NCI-H524 (cell line): ENCODE measurements at regions not wholly inside any gene's neighbourhood (a gene's known extent, or its start where the extent isn't known, plus 50 kb on each side); places are given as distances from the start of the nearest gene placed in this dataset.
A peak's percentile ranks its signal among the peaks of the same experiment; 100 is the strongest.
"Not testable (repeated sequence)": the region's sequence is repeated elsewhere in the genome, so short reads cannot be mapped to it uniquely, and the experiment has no call there.

ENCODE experiments used
- DNase-seq, 2 experiments: peaks; one replicate each; lab custom pipeline; 2025; lab: John Stamatoyannopoulos, UW

- DNase-seq, result not testable (repeated sequence)
These were observed 597.6 kb downstream of the ZEB2 start for GRCh38 chr2:143922261-143922830.

GRCh38 chr2:143918465-143918989, 601.4 kb downstream of the ZEB2 start:
- no peak for DNase-seq

- DNase-seq, result no peak
These were observed 603.1 kb downstream of the ZEB2 start for GRCh38 chr2:143916781-143917180.

- DNase-seq, result no peak
These were observed 610.2 kb downstream of the ZEB2 start for GRCh38 chr2:143909577-143910353.

- DNase-seq, result no peak
These were observed 611.1 kb downstream of the ZEB2 start for GRCh38 chr2:143908843-143909242.

- no peak for DNase-seq
These were observed 612.1 kb downstream of the ZEB2 start for GRCh38 chr2:143907801-143908200.

GRCh38 chr2:143906850-143907249, 613.1 kb downstream of the ZEB2 start:
- no peak for DNase-seq

- no peak for DNase-seq
These were observed 614.3 kb downstream of the ZEB2 start for GRCh38 chr2:143905587-143905986.

- no peak for DNase-seq
These were observed 616.6 kb downstream of the ZEB2 start for GRCh38 chr2:143903172-143903856.

GRCh38 chr2:143901185-143901842, 618.6 kb downstream of the ZEB2 start:
- no peak for DNase-seq

- DNase-seq, result no peak
These were observed 619.9 kb downstream of the ZEB2 start for GRCh38 chr2:143899987-143900386.

- DNase-seq, result no peak
These were observed 626.5 kb downstream of the ZEB2 start for GRCh38 chr2:143893371-143893770.

- DNase-seq, result no peak
These were observed 628.0 kb downstream of the ZEB2 start for GRCh38 chr2:143891879-143892308.

- DNase-seq, result no peak
These were observed 629.1 kb downstream of the ZEB2 start for GRCh38 chr2:143890798-143891197.

GRCh38 chr2:143889216-143889615, 630.7 kb downstream of the ZEB2 start:
- DNase-seq, result no peak

GRCh38 chr2:143885461-143885860, 634.5 kb downstream of the ZEB2 start:
- DNase-seq, result no peak

GRCh38 chr2:143881246-143881645, 638.7 kb downstream of the ZEB2 start:
- peak; percentile 80 to 95 for DNase-seq

GRCh38 chr2:143877876-143878530, 641.9 kb downstream of the ZEB2 start:
- DNase-seq, result peak; percentile 66 to 87

- DNase-seq, result peak; percentile 94 to 97
These were observed 642.9 kb downstream of the ZEB2 start for GRCh38 chr2:143877056-143877455.

- no peak for DNase-seq
These were observed 644.4 kb downstream of the ZEB2 start for GRCh38 chr2:143875295-143876233.

GRCh38 chr2:143873886-143874285, 646.0 kb downstream of the ZEB2 start:
- DNase-seq, result peak in 1 of 2 experiments; percentile 2
